ENCODE measurements at regions not wholly inside any gene's neighbourhood (a gene's known extent, or its start where the extent isn't known, plus 50 kb on each side); places are given as distances from the start of the nearest gene placed in this dataset.
A peak's percentile ranks its signal among the peaks of the same experiment; 100 is the strongest.

GRCh38 chr9:89797255-89797654 lies 192.4 kb downstream of the GADD45G start:
- DNase-seq = no peak

DNA sequence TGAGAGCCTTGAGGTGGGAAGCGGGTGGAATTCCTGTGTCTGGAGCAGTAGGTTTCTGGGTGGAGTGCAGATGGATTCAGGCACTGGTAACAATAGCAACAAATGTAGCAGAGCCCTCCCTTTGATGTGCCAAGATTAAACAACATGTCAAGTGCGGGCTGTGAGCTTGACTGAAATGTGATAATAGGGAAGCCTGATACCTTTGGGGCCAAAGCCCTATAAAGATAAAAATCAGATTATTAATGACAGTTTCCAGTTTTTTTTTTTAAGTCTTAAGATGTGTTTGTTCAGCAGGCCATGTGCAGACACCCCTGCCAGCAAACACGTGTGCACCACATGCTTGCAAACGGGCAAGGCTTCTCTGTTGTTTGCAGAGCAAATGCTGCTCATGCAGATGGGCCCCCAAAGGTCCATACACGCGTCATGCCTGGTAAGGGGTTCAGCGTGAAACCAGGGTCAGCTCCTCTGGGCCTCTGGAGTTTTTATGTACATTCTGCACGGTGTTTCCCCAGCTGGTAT lies 193.2 kb downstream of the GADD45G start:
- no peak for DNase-seq

GRCh38 chr9:89798547-89799120 lies 193.8 kb downstream of the GADD45G start:
- no peak for DNase-seq

- DNase-seq = no peak
Observed at GRCh38 chr9:89799221-89799620, 194.4 kb downstream of the GADD45G start.

DNA sequence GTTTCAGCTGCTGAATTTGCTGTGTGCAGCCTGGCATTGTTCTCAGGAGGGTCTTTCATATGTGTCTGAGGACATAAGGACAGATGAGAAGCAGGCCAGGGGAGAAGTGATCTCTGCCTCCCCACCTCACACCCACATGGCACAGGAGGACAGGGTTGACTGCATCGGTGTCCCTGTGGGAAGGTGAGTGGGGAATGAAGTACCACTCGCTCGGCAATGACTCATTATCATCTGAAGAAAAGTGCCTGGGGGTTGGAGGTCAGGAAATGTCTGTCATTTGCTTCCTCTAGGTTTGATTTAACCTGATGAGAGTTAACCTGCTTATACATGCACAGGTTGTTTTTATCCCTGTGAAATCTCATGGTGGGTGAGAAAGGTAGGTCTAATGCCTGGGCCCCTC lies 195.0 kb downstream of the GADD45G start:
- no peak for DNase-seq

- no peak for DNase-seq
Observed at GRCh38 chr9:89801341-89801740, 196.5 kb downstream of the GADD45G start.

- DNase-seq = no peak
Observed at GRCh38 chr9:89801742-89802670, 197.2 kb downstream of the GADD45G start.

GRCh38 chr9:89802781-89803355 lies 198.1 kb downstream of the GADD45G start:
- DNase-seq = no peak

DNA sequence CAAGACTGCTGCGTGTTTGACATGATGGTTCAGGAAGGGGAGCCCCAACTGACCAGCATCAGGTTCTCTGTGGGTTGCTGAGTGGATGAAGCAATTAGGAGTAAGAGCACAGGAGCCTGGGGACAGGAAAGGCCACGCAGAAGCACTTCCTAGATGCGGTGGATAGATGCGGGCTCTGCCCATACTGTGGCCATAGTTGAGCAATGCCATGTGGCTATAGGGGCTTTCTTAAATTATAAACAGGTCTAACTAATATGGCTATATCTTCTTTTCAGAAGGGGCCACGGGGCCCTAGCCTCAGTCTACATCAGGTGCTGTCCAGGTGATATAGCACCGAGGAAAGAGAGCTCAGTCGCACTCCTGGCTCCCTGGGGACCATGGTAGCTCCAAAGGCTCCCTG lies 198.6 kb downstream of the GADD45G start:
- DNase-seq = no peak

DNA sequence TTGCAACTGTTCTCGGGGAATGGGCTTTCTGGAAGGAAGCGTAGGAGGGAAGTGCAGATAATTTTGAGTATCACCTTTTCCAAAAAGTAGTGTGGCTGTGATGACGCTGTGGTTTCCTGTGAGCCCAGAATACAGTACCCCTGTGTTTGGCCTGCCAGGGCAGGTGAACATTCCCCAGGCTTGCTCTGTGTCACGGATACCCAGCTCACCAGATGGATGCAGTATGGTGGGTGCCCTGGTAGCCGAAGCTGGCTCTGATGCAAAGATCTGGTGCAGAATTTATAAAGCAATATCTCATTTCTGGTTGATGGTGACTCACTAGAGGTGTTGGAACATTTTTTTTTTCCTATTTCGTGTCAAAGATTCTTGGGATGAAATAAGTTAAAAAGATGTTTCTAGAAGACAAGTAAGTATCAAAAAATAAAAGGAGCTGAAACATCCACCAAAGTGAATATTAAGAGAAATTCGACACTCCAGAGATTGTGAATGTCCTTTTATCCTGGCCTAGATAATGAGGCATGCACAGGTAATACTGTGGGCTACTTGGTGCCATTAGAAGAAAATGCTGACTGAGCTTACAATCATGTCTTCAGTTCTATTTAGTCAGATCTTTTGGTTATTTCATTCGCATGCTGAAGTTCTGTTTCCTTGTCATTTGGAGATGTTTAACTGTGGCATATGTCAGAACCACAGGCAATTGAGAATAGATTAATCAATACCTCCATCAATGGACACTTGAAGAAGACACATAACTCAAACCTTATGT lies 200.1 kb downstream of the GADD45G start:
- no peak for DNase-seq

DNA sequence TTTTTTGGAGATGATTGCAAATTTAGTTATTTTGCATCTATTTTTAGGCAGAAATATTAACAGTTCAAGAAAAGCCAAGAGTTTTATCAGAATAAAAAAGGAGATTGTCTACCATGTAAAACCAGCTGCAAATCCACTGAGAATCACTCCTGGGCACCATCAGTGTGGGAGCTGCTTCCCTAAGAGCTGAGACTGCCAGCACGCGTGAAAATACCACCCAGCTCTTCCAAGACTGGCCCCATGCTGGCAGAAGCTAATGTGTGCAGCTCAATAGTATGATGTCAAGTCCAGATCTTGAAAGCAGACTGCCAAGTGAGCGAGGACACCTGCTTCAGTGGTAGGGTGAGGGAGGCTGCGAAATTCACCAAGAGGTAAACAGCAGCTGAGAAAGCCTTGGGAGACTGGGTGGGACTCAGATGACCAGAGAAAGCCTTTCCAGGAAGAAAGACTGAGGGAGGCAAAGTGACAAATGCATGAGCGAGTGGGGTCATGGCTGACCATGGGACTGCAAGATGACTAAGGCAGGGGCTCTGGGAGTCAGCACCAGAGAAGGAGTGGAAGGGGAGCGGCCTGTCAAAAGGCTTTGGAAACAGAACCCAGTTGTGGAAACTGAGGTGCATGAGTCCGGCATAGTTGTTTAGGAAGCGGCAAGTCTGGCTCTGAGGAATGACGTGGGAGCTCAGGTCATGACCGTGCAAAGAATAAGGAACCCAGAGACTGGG lies 200.9 kb downstream of the GADD45G start:
- DNase-seq = no peak

GRCh38 chr9:89806371-89807100 lies 201.7 kb downstream of the GADD45G start:
- peak; percentile 57 for DNase-seq

DNA sequence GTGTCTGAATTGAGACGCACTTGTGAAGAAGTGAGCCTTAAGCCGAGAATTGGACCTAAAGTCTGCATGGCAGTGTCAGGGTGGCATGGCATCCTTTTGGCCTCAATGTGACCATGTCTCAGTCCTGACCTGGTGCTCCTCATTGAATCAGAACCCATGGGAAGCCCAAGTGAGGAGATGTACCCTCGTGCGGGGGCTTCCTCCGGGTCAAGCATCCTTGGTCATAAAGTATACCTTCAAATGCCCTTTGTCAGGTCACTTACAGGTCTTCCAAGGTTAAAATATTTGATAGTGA lies 202.2 kb downstream of the GADD45G start:
- DNase-seq = no peak

GRCh38 chr9:89807682-89808075 lies 202.9 kb downstream of the GADD45G start:
- DNase-seq = no peak

GRCh38 chr9:89808076-89808755 lies 203.4 kb downstream of the GADD45G start:
- peak; percentile 51 for DNase-seq

- DNase-seq = peak; percentile 91
Observed at GRCh38 chr9:89808756-89809181, 204.0 kb downstream of the GADD45G start.

- DNase-seq = no peak
Observed at GRCh38 chr9:89810431-89810830, 205.6 kb downstream of the GADD45G start.

- DNase-seq = no peak
Observed at GRCh38 chr9:89811356-89811755, 206.5 kb downstream of the GADD45G start.

DNA sequence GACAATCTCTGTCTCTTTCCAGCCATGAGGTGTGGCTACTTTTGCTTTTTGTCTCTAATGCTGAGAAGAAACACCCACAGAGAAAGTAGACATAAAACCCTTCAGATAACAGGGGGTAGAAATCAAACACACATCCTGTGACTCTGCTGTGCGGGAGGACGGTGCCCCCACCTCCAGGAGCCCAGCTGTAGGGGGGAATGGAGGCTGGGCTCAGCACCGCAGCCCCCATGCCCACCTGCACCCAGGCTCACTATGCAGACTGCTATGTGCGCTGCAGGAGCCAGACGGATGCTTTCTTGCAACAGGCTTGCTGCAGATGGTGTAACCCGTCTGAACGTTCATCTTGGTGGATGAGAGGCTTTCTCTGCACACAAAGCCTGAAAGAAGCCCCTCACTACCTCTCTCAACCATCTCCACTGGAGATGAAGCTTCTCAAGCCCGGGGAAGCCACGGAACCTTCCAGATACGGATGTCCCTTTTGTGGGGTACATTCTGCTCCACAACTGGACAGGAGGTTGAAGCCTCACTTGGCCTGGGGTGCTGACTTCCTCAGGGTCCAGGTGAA lies 207.2 kb downstream of the GADD45G start:
- no peak for DNase-seq

DNA sequence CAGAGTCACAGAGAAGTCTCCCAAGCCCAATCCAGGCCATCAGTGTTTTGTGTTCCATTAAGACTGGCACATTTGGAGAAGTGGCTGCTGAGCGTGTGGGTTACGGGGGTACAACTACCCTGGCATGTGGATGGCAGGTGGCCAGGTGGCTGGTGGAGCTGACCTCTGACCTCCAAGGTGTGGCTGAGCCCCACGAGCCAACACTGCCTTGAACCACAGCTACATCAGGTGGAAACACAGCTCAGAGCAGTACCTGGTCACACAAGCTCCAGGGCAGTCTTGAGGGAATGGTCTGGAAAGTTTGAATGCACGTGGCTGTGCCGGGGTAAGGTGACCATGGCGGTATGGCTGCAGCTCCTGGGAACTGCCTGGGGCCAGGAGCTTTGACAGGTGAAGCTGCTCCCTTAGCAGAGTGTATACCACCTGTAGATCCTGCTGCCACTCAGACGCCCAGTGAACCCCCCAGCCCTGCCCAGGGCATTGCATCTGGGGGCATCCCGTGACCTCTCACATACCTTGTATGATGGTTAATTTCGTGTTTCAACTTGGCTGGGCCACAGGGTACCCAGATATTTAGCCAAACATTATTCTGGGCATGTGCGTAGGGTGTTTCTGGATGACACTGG lies 207.9 kb downstream of the GADD45G start:
- no peak for DNase-seq
